ENCODE measurements at regions not wholly inside any gene's neighbourhood (a gene's known extent, or its start where the extent isn't known, plus 50 kb on each side); places are given as distances from the start of the nearest gene placed in this dataset.

GRCh38 chr1:234668577-234668955 is 58.6 kb upstream of the IRF2BP2 start:
- TF ChIP-seq POLR2A (IDR thresholded peaks at IDR 0.05) (no peak), CTCF (IDR thresholded peaks at IDR 0.05) (no peak)
